Sigmoid colon (tissue), 4 donors: ENCODE measurements at regions not wholly inside any gene's neighbourhood (a gene's known extent, or its start where the extent isn't known, plus 50 kb on each side); places are given as distances from the start of the nearest gene placed in this dataset.

Source experiments
- EP300 ChIP-seq, 4 donors: sonication (generic); formaldehyde crosslinking; IDR thresholded peaks; one replicate each; pipeline ENCODE4 v1.6.1; 2017; ENCODE audit warnings: antibody characterized with exemption in 4 of 4
- POLR2A ChIP-seq, 2 donors: fragments of 450-650 bp; IDR thresholded peaks; one replicate each; pipeline ENCODE4 v1.6.1; 2016; ENCODE audit warnings: antibody characterized with exemption in 2 of 2, mild to moderate bottlenecking in 2 of 2, moderate library complexity in 2 of 2
- POLR2AphosphoS5 ChIP-seq, 4 donors: sonication (generic); formaldehyde crosslinking; IDR thresholded peaks; one replicate each; pipeline ENCODE4 v1.6.1; 2017; ENCODE audit warnings: antibody characterized with exemption in 4 of 4
- TF ChIP-seq, protein P1 (sequence below), 4 experiments: fragments of 450-650 bp in 3 of 4; fragments of 200-600 bp in 1 of 4; IDR thresholded peaks; one replicate each; pipeline ENCODE4 v1.5.1; 2016 to 2019; ENCODE audit warnings: antibody characterized with exemption in 4 of 4, mild to moderate bottlenecking in 3 of 4, moderate library complexity in 2 of 4

DNA sequence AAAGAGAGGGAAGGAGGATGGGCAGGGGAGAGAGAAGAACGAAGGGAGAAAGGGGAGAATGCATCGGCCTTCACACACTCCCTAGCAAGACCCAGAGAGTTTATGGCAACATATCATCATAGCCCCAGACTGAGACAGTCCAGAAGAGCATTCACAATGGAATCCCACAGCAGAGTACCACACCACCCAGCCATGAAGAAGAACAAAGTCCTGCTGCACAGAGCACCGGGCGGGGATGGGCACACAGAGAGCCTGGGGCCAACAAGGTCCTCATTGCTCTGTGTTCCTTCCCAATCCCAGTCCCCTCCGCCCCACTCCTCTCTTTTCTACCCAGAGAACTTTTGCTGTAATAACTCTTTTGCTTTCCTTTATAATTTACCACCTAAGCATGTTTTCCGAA is 118.1 kb upstream of the TMPRSS2 start:
- TF ChIP-seq, protein P1, sequence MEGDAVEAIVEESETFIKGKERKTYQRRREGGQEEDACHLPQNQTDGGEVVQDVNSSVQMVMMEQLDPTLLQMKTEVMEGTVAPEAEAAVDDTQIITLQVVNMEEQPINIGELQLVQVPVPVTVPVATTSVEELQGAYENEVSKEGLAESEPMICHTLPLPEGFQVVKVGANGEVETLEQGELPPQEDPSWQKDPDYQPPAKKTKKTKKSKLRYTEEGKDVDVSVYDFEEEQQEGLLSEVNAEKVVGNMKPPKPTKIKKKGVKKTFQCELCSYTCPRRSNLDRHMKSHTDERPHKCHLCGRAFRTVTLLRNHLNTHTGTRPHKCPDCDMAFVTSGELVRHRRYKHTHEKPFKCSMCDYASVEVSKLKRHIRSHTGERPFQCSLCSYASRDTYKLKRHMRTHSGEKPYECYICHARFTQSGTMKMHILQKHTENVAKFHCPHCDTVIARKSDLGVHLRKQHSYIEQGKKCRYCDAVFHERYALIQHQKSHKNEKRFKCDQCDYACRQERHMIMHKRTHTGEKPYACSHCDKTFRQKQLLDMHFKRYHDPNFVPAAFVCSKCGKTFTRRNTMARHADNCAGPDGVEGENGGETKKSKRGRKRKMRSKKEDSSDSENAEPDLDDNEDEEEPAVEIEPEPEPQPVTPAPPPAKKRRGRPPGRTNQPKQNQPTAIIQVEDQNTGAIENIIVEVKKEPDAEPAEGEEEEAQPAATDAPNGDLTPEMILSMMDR (IDR thresholded peaks at IDR 0.05) = no peak
- TF ChIP-seq POLR2AphosphoS5 (IDR thresholded peaks at IDR 0.05) (no peak), POLR2A (IDR thresholded peaks at IDR 0.05) (no peak), EP300 (IDR thresholded peaks at IDR 0.05) (no peak)
